ENCODE measurements at regions not wholly inside any gene's neighbourhood (a gene's known extent, or its start where the extent isn't known, plus 50 kb on each side); places are given as distances from the start of the nearest gene placed in this dataset.

DNA sequence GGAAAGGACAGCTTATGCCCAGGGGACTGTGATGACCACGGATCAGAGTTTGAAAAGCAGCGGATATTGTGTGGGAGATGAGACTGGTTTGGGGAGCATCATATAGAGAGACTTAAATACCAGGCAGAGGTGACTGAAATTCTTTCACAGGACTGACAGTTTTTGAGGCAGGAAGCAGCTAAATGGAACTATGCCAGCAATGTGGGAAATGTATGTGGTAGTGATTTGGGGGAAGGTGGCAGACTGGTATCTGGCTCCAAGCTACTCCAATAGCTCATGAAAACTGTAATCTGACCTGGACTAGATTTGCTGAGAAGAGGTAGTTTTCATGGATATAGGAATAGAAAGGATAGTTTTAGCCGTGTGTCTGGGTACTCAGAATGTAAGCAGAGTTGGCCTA is 592.6 kb downstream of the REEP3 start:
- TF ChIP-seq, protein P1, sequence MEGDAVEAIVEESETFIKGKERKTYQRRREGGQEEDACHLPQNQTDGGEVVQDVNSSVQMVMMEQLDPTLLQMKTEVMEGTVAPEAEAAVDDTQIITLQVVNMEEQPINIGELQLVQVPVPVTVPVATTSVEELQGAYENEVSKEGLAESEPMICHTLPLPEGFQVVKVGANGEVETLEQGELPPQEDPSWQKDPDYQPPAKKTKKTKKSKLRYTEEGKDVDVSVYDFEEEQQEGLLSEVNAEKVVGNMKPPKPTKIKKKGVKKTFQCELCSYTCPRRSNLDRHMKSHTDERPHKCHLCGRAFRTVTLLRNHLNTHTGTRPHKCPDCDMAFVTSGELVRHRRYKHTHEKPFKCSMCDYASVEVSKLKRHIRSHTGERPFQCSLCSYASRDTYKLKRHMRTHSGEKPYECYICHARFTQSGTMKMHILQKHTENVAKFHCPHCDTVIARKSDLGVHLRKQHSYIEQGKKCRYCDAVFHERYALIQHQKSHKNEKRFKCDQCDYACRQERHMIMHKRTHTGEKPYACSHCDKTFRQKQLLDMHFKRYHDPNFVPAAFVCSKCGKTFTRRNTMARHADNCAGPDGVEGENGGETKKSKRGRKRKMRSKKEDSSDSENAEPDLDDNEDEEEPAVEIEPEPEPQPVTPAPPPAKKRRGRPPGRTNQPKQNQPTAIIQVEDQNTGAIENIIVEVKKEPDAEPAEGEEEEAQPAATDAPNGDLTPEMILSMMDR (IDR thresholded peaks at IDR 0.05) = no peak
- TF ChIP-seq POLR2AphosphoS5 (IDR thresholded peaks at IDR 0.05) = no peak
